ENCODE measurements at regions not wholly inside any gene's neighbourhood (a gene's known extent, or its start where the extent isn't known, plus 50 kb on each side); places are given as distances from the start of the nearest gene placed in this dataset.
"Not testable (repeated sequence)": the region's sequence is repeated elsewhere in the genome, so short reads cannot be mapped to it uniquely, and the experiment has no call there.

DNA sequence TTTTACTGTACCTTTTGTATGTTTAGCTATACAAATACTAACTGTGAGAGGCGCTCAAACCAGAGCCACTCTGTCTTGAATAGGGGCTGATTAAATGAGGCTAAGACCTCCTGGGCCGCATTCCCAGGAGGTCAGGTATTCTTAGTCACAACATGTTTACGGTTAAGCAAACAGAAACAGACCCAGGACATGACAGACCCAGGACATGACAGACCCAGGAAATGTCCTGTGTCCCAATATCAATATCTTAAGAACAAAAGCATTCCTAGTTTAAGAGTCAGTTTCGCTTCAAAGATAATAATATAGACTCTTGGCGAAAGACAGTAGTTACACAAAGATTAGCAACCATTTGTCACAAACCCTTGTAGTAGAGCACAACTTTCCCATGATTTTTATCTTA, 304.5 kb downstream of the CCSER2 start:
- DNase-seq (ENCODE audit: low read depth): no peak

DNA sequence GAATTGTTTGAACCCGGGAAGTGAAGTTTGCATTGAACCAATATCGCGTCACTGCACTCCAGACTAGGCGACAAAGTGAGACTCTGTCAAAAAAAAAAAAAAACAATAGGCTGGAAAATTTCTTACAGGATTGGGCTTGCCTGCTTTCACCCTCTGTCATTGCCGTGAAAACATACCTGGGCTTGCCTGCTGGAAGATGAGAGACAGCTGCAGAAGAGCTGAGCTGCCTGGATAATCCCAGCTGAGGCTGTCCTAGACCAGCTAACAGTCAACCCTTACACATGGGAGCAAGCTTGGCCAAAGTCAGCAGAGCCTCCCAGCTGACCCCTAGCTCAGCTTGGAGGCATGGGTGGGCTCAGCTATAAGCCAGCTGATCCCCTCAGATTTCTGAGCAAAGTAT, 306.2 kb downstream of the CCSER2 start:
- no peak for DNase-seq (ENCODE audit: low read depth)

DNA sequence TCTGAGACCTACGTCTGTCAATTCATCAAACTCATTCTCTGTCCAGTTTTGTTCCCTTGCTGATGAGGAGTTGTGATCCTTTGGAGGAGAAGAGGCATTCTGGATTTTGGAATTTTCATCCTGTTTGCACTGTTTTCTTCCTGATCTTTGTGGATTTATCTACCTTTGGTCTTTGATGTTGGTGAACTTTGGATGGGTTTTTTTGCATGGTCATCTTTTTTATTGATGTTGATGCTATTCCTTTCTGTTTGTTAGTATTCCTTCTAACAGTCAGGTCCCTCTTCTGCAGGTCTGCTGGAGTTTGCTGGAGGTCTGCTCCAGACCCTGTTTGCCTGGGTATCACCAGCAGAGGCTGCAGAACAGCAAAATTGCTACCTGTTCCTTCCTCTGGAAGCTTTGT, 322.2 kb downstream of the CCSER2 start:
- not testable (repeated sequence) for DNase-seq (ENCODE audit: low read depth)

DNA sequence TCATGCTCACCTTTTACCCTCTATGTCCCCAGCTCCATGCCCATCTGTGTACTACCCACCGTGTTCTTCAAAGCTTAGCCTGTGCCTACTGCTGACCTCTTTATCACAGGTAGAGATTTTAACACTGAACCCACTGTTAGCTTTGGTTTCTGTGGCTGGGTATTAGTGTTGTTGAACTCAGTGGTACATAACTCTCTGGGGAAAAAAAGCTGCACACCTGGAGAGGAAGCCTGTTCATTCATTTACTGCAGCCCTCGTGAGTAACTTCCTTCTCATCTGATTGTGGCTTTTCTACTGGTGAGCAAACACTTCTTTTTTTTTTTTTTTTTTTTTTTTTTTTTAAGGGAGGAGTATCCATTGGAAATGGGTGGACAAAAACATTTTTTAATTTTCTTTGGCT, 326.3 kb downstream of the CCSER2 start:
- no peak for DNase-seq (ENCODE audit: low read depth)

DNA sequence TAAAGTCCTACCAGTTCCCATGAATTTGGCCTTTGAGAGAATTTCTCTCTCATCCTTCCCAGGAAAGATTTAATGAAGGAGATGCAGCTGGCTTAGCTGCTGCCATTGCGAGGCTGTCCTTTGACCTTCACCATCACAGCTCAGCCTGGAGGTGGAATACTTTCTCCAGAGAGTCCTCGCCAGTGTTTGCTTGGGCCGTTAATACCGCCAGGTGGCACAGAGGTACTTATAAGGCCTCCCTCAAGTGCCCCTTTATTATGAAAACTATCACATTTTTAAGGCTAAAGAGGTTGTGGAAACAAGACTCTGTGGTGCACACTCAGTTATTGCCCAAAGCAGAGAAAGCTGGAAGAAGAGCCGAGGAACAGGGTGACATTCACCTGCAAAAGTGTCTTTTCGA, 330.6 kb downstream of the CCSER2 start:
- no peak for DNase-seq (ENCODE audit: low read depth)

DNA sequence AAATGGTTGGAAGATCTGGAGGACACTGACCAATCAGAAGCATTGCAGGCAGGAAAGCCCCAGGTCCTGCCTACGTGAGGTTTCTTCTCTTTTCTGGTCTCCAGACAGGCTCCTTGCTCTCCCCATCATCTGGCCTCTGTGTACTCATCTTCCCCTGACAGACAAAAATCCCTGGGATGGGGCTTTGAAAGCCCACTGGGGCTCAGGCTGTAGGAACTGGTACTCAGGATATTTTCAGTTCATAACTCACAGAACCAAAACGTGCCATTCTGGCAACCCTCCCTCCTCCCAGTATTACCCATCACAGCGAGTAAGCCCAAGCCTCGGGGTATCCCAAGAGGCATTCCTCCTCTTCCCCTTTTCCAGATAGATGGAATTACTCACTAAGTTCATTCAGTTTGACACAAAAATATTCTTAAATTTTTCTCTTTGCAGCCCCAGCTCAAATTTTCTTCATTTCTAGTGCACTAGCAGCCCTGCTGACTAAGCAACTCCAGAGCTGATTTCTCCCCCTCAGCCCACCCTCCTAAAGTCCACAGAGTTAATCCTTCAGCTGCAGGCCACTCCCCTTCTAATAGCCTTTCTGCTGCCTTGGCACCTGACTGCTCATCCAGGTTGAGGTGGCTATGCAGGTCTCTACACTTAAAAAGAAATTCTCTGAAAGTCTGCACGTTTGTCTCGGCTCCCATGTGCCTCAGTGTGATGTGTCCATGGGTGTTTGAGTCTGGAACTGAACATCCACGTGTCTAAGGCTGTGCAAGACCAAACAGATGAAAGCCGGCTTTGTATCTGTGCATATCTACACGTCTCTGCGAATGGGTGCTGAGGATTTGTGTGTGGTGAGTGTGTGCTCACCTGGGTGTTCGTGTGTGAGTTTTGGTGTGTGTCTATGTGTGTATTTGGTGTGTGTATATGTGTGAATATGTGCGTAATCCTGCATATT, 331.4 kb downstream of the CCSER2 start:
- DNase-seq (ENCODE audit: low read depth): no peak

DNA sequence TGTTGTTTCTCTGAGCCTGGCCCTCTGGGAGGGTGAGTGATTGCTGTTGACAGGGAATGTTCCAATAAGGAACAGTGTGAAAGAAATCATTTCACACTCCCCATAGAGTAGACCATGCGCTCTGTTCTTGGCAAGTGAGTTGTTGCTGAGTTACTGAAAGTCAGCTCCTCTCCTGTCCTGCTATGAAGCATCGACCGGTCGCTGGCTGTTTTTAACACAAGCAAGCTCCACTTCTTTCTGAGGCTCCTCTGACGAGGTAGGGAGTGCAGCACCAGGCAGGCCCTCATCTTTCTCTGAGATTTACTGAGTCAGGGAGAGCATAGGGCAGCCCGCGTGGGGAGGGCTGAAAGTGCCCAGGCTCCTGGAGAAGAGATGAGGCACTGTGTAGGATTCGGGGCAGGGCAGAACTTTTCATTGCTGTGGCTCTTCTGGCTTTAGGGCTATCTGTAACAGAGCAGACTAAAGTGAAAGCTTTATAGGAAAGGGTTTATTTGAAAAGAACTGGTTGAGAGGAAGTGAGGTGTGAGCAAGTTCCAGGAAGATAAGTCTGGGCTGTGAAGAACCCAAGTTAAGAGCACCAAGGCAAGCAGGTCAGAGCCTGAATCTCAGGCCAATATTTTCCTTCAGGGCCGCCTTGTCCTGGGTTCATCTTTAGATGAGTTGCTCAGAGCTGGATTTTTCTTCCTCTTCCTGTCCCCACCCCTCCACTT, 332.2 kb downstream of the CCSER2 start:
- DNase-seq (ENCODE audit: low read depth): no peak

DNA sequence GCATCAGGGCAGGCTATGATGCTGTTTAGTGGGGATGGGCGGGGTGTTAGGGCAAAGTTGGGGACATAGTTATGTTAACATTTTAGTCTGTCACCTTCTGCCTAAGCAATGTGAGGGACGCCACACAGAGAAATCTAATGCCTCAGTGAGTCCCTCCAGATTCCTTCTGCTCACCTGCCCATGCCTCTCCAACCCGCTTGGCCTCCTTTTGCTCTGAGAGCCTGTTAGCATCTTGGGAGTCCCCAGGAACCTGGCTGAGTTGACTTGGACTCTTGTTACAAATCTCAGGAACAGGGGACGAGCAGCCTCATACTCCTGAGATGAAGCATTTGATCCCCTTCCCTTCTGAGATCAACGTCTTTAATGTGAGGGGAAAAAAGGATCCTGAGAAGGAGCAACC, 336.8 kb downstream of the CCSER2 start:
- DNase-seq (ENCODE audit: low read depth): no peak

DNA sequence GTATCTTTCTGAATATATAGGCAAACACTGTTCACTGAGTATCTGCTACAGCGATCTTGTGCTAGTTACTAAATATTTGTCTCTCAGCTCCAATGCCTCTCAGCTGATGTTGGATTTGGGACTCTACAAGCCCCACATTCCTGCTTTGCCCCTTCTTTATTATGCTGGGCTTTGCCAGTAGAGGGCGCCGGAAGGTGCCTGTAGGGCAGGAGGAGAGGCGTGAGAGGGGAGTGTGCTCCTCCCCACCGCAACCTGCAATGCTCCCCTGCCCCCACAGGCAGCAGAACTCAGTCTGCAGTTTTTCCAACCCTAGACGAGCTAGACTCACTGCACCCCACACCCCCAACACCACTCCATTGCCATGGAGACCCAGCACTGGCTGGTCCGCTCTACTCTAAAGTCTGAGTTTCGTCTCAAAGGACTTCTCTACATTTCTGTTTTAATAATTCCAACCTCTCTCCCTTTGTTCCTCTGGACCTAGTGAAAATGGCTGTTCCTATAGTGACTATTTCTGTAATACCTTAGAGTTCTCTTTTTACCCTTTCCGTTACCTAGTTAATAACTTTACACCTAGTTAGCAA, 337.6 kb downstream of the CCSER2 start:
- DNase-seq (ENCODE audit: low read depth): peak; percentile 4

DNA sequence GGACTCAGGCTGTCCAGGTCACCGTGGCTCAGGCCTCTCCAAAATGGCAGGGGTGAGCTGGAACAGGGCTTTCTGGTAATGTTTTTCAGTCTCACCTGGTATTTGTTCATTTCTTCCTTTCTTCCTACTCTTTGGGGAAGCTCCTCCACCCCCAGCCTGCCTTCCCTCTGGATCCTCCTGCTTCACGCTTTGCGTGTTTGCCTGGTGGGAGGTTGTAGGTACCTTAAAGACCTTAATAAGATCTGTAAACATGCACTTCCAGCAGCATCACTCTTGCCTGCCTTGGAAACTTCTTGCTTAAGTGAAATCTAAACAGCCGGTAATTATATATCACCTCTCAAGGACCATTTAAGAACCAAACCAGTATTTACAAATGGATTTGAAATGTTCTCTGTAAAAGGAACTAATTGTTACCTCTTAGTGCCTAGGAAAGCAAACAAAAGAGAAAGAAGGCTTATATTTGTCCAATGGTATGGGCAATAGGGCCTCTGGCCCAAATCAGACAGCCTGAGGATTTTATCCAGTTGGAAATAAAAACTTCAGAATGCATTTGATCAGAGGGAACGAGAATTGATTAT, 339.9 kb downstream of the CCSER2 start:
- DNase-seq (ENCODE audit: low read depth): no peak

DNA sequence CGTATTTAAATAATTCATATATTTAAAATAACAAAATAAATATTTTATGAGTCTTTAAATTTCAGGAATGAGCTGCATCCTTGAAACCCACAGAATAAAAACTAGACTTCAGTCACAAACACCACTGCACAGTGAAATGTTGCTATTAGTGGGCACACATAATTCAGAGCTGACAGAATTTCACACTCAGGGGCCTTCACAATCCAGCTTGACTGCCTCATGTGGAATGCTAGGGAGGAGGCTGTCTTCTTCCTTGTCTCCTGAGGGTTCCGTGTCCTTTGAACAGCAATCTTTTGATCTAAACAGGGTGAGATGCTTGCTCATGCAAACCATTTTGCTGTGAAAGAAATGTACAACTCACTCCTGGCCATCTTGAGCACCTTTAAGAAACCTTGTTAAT, 346.7 kb downstream of the CCSER2 start:
- no peak for DNase-seq (ENCODE audit: low read depth)

DNA sequence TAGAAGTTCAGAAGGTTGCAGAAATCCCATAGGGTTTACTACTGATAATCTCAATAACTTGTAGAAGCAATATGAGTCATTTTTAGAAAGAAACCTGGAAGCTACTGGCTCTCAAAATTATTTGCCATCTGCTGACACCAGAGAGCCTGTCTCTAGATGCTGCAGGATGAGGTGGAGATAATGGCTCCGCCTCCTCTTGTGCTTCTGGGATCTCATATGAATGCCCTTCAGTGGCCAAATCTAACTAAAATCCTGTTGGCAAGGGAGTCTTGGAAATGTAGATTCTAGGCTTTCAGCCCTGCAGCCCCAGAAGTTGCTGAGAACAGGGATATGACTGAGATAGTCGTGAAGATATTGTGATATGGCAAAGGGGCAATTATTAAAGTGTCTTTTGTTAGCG, 348.1 kb downstream of the CCSER2 start:
- DNase-seq (ENCODE audit: low read depth): no peak

DNA sequence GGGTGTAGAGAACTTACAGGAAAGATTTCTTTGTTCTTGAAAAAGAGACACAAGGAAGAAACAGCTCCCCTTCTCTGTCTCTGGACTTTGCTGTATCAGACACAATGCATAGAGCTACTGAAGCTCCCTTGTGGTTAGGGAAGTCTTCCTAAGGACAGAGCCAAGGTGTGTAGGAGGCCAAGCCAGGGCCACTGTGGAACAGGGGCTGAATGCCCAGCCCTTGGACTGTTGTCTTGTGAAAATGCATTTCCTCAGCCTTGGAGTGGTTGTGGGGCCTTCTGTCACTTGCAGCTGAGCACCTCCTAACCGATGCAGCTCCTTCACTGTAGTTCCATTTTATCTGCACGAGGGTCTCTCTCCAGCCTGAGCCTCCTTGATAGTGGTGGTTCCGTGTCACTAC, 353.4 kb downstream of the CCSER2 start:
- no peak for DNase-seq (ENCODE audit: low read depth)

DNA sequence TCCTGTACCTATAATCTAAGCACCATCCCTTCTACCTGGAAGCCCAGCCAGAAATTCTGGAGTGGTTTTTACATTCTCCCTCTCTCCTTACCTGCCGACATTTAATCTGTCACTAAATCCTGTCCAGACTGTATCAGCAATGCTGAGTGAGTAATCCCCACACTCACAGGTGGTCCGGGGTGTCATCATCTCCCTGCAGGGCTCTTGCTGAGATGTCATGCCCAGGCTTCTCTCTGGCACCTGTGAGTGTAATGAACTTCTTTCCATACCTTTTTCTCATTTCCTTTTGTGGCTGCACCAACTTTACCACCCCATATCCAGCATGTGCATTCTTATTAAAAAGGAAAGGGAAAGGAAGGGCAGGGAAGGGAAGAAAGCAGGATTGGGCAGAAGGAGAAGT, 355.2 kb downstream of the CCSER2 start:
- DNase-seq (ENCODE audit: low read depth): no peak

DNA sequence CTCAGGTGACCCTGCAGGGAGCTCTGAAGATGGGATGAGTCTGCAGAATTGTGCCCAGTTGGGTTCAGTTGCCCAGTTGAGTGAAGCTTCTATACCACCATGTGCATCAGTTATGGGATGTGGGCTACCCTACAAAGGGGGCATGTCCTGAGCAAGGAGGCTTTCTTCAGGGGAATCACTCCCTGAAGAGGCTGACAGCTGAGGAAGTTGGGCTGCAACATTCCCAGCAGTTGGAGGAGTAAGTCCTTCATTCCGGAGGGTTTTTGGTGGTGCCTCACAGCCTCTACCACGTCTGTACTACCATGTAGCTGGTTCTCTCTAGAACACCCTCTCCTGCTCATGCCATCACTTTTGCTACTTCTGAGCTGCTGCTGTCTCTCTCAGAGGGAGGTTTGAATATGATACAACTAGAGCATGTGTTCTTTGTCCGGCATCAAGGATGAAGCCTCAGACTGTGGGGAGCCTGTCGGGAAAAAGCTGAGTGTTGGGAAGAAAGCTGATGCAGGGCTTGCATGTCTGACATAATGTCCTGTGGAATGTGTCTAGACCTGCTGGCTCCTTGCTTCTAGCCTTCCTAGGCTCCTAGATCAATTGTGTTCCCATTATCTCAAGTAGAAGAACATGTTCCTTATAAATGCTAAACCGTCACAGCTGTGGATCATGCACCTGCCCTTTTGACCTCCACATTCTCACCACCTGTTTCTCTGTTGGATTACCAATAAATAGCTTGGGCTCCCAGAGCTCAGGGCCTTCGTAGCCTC, 355.8 kb downstream of the CCSER2 start:
- no peak for DNase-seq (ENCODE audit: low read depth)

DNA sequence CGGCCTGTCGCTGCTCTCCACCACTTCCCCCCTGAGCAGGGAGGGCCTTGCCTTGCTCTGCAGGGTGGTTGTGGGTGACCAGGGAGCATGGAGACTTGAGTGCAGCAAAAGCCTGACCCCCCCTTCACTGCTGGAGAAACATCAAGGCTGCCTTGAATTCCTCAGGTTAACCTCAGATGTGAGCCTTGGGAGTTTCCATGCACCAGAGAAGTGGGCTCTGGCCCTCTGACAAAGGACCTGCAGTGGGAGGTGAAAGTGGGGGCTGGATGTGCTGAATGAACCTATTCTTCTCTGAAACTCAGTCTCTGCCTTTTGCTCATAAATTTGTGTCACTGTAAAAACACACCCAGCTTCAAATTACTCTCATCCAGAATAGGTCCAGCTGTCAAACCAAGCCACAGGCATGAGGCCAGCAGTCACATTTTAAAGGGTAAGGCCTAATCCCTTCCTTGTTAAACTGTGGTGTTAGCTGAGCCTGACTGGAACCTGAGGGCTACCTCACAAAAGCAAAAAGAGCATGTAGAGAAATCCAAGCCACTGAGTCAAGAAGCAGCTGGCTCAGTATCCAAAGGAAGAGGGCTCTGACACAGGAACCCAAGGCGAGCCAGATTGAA, 356.8 kb downstream of the CCSER2 start:
- no peak for DNase-seq (ENCODE audit: low read depth)

DNA sequence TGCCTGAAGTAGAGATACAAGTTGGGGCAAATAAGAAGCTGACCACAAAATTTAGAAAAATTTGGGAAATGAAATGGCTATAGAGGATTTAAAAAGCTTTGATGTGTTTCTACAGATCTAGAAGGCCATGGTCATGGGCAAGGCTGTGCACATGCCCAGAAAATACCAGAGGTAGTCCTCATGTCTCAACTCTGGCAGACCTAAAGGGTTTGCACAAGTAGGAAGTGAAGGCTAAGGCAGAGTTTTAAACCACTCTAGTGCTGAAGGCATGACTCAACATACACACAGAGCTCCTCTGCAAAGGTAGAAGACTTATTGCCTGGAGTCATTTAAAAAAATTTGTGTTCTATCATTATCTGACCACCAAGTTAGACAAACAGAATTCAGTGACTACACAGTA, 364.6 kb downstream of the CCSER2 start:
- no peak for DNase-seq (ENCODE audit: low read depth)

DNA sequence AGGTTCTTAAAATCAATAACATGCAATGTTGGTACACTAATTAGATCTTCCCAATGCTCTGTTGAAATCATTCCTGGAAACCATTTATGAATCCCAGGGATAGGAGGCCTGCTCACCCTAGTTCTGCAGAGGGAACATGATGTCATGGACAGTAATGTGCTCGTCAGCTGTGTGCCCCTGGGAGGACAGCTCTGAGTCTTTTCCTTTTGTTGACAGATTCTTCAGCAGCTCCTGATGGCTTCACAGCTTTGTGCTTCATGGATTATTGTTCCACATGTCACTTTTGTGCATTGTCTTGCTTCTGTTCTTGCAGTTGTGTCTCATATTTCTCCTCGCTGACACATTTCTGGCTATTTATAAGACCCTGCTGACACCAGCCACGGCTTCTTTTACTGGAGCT, 367.5 kb downstream of the CCSER2 start:
- DNase-seq (ENCODE audit: low read depth): no peak

DNA sequence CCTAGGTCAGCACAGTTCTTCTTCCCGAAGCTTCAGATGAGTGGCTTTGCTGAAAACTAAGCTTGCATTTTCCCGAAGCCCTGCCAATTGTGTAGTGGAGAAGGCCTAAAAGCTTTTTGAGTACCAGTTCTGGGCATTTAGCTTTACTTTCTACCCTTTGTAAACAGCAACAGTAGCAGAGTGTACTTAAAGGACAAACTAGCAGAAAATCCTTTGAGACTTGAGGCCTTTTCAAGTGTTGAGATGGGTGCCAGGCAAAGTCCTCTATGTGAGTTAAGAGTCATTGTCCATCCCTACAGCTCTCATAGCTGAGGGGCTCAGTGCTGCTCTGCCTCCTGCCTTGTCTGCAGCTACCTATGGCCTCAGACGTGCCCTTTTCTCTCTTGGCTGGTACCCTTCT, 368.2 kb downstream of the CCSER2 start:
- no peak for DNase-seq (ENCODE audit: low read depth)

DNA sequence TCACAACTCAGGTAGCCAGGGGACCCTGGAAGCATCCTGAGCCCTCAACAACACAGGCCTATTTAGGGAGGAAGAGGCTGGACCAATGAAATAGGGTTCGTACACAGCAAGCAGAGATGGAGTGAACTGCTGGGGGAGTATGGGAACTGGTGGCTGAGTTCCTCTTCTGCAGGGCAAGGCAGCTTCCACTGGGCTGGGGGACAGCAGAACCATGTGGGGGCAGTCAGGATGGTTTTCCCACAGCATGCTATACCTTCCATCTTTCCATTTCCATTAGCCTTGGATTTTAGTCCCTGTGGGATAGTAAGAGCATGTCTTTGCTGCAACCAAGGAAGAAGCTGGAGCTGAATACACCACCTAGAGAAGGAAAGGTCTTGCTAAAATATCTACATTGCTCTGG, 370.6 kb downstream of the CCSER2 start:
- no peak for DNase-seq (ENCODE audit: low read depth)

DNA sequence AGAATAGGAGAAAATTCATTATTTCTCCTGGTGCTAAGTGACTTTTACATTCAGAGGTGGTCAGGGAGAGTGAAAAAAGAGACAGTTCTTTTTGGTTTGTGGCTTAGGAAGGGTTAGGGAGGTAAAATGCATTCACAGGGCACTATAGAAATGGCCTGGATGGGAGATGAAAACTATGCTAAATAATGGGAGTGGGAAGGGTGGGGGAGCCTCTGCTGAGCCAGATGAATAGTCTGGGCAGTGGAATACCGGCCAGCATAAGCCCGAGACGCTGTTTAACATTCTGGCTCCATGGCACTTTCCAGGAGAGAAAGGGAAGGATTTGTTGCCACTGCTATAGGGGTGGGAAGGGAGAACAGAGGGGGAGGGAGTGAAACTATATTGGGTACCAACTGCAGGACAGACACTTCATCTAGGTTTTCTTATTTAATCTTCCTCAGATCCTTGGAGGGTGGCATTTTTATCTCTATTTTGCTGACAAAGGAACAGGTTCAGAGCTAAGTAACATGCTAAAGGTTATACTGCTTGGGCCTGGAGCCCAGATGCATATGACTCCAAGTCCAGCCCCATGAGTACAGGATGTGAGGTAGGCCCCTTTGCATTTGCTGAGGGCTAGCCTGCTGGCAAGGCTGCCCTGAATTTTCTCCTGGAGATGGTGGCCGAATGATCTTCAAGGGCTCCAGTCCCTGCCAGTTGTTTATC, 372.4 kb downstream of the CCSER2 start:
- no peak for DNase-seq (ENCODE audit: low read depth)

Measured in M059J (cell line).